Ishikawa (cell line): ENCODE measurements at regions not wholly inside any gene's neighbourhood (a gene's known extent, or its start where the extent isn't known, plus 50 kb on each side); places are given as distances from the start of the nearest gene placed in this dataset.

Source experiments
- CEBPB ChIP-seq: IDR thresholded peaks from 2 replicates; pipeline ENCODE4 v1.6.1; 2012
- CREB1 ChIP-seq: IDR thresholded peaks from 2 replicates; pipeline ENCODE4 v1.6.1; 2012; ENCODE audit warnings: low read depth
- EGR1 ChIP-seq: IDR thresholded peaks from 2 replicates; pipeline ENCODE4 v1.6.1; 2012
- EP300 ChIP-seq: IDR thresholded peaks from 2 replicates; pipeline ENCODE4 v1.6.1; 2012; ENCODE audit warnings: borderline replicate concordance
- FOXM1 ChIP-seq: IDR thresholded peaks from 2 replicates; pipeline ENCODE4 v1.6.1; 2012; ENCODE audit warnings: low read depth, borderline replicate concordance
- NFIC ChIP-seq: IDR thresholded peaks from 2 replicates; pipeline ENCODE4 v1.6.1; 2012
- RAD21 ChIP-seq: IDR thresholded peaks from 2 replicates; pipeline ENCODE4 v1.6.1; 2012; ENCODE audit warnings: low read depth
- REST ChIP-seq: IDR thresholded peaks from 2 replicates; pipeline ENCODE4 v1.6.1; 2012; ENCODE audit warnings: low read depth, mild to moderate bottlenecking
- TAF1 ChIP-seq: IDR thresholded peaks from 2 replicates; pipeline ENCODE4 v1.6.1; 2012; ENCODE audit warnings: low read depth, mild to moderate bottlenecking
- TCF12 ChIP-seq: IDR thresholded peaks from 2 replicates; pipeline ENCODE4 v1.6.1; 2012; ENCODE audit warnings: low read depth
- TEAD4 ChIP-seq: IDR thresholded peaks from 2 replicates; pipeline ENCODE4 v1.6.1; 2012
- USF1 ChIP-seq: IDR thresholded peaks from 2 replicates; pipeline ENCODE4 v1.6.1; 2012
- YY1 ChIP-seq: IDR thresholded peaks from 2 replicates; pipeline ENCODE4 v1.6.1; 2012; ENCODE audit warnings: low read depth
- ZBTB7A ChIP-seq: IDR thresholded peaks from 2 replicates; pipeline ENCODE4 v1.6.1; 2012; ENCODE audit warnings: low read depth
- TF ChIP-seq, protein P1 (sequence below): IDR thresholded peaks from 2 replicates; pipeline ENCODE4 v1.6.1; 2012

DNA sequence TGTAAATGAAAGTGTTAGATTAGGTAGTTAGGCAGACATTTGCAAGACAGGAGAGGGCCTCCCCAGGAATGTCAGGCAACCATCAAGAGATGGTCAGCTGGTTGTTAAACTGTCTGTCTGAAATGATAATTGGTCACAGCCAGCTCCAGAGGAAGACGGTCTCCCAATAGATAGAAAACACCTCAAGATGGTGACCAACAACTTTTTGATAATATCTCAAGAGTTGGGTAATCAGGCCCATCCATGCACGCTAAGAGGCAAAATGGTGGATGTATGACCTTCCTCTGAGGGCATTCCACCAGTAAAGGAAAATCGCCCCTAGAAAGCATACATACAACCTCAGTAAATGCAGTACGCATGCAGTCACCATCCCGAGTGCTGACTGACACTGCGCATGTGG, 118.2 kb downstream of the MAP3K21 start:
- TF ChIP-seq FOXM1 (no peak), TAF1 (no peak), YY1 (no peak), TEAD4 (no peak), TCF12 (no peak), EGR1 (no peak), CREB1 (no peak), RAD21 (no peak), CEBPB (no peak), EP300 (no peak), REST (no peak), NFIC (no peak), ZBTB7A (no peak), USF1 (no peak)
- TF ChIP-seq, protein P1, sequence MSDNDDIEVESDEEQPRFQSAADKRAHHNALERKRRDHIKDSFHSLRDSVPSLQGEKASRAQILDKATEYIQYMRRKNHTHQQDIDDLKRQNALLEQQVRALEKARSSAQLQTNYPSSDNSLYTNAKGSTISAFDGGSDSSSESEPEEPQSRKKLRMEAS: no peak

- TF ChIP-seq, protein P1: no peak
- TF ChIP-seq YY1: no peak
- TF ChIP-seq NFIC: no peak
- TF ChIP-seq TAF1: no peak
- no peak for TF ChIP-seq TEAD4
- TF ChIP-seq USF1: no peak
- TF ChIP-seq EP300: no peak
- no peak for TF ChIP-seq REST
- TF ChIP-seq RAD21: no peak
- TF ChIP-seq ZBTB7A: no peak
- no peak for TF ChIP-seq CEBPB
- TF ChIP-seq TCF12: no peak
- no peak for TF ChIP-seq FOXM1
- TF ChIP-seq CREB1: no peak
Observed at GRCh38 chr1:233446935-233447334, 119.4 kb downstream of the MAP3K21 start.

DNA sequence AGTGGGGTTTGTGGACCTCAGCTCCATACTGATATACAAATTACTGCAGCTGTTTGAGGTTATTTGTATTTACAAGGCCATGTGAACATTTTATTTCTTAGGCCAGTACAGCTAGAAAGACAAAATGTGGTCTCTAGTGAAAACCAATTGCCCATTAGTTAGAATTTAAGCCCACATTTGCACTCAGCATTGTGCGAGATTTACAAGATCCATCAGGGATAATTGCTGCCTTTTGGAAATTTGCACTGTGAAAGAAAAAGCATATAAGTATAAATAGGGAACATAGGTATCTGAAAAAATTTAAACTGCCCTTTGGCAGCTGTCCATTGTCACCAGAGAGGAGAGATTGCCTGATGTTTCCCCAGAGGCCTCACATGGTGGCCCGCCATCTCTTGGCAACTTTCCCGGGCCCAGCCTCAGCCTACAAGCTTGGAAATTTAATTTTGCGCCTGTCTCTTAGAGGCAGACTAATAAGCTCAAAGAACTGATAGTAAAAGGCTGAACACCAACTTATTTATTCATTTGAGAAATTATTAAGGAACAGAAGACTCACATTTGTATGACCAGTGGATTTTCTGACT, 120.7 kb downstream of the MAP3K21 start:
- TF ChIP-seq TAF1 (no peak), RAD21 (no peak), CEBPB (no peak), CREB1 (no peak), REST (no peak), EP300 (no peak), FOXM1 (no peak), TEAD4 (no peak), ZBTB7A (no peak), TCF12 (no peak), NFIC (no peak), YY1 (no peak), EGR1 (no peak), USF1 (no peak)
- TF ChIP-seq, protein P1: no peak
